ENCODE measurements at regions not wholly inside any gene's neighbourhood (a gene's known extent, or its start where the extent isn't known, plus 50 kb on each side); places are given as distances from the start of the nearest gene placed in this dataset.

DNA sequence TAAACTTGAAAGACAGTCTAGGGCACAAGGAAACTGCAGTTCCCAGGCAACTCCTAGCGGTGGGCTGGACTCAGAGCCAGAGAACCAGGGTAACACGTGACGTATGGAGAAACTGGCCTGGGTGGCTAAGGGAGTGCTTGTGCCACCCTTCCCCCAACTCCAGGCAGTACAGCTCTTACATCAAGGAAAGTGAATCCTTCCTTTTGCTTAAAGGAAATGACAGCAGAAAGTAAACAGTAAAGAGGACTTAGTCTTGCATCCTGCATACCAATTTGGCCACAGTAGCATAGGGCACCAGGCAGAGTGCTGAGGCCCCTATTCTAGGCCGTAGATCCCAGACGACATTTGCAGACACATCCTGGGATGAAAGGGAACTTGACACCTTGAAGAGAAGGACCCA, 322.8 kb downstream of the CD109 start:
- TF ChIP-seq PPARA (CRISPR knock-in tag; IDR thresholded peaks at IDR 0.05; ENCODE audit: borderline replicate concordance), result no peak
- TF ChIP-seq, protein P1, sequence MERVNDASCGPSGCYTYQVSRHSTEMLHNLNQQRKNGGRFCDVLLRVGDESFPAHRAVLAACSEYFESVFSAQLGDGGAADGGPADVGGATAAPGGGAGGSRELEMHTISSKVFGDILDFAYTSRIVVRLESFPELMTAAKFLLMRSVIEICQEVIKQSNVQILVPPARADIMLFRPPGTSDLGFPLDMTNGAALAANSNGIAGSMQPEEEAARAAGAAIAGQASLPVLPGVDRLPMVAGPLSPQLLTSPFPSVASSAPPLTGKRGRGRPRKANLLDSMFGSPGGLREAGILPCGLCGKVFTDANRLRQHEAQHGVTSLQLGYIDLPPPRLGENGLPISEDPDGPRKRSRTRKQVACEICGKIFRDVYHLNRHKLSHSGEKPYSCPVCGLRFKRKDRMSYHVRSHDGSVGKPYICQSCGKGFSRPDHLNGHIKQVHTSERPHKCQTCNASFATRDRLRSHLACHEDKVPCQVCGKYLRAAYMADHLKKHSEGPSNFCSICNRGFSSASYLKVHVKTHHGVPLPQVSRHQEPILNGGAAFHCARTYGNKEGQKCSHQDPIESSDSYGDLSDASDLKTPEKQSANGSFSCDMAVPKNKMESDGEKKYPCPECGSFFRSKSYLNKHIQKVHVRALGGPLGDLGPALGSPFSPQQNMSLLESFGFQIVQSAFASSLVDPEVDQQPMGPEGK (CRISPR knock-in tag; IDR thresholded peaks at IDR 0.05; ENCODE audit: borderline replicate concordance), result no peak
- TF ChIP-seq ZFP3 (CRISPR knock-in tag; IDR thresholded peaks at IDR 0.05), result no peak
- TF ChIP-seq OSR1 (CRISPR knock-in tag; IDR thresholded peaks at IDR 0.05), result no peak
- TF ChIP-seq, protein P2, sequence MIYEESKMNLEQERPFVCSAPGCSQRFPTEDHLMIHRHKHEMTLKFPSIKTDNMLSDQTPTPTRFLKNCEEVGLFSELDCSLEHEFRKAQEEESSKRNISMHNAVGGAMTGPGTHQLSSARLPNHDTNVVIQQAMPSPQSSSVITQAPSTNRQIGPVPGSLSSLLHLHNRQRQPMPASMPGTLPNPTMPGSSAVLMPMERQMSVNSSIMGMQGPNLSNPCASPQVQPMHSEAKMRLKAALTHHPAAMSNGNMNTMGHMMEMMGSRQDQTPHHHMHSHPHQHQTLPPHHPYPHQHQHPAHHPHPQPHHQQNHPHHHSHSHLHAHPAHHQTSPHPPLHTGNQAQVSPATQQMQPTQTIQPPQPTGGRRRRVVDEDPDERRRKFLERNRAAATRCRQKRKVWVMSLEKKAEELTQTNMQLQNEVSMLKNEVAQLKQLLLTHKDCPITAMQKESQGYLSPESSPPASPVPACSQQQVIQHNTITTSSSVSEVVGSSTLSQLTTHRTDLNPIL (CRISPR knock-in tag; IDR thresholded peaks at IDR 0.05; ENCODE audit: low read depth), result no peak
- no peak for TF ChIP-seq ZNF565 (CRISPR knock-in tag; conservative IDR thresholded peaks at IDR 0.05; ENCODE audit: low read depth)
- TF ChIP-seq ARNTL (CRISPR knock-in tag; IDR thresholded peaks at IDR 0.05; ENCODE audit: borderline replicate concordance, low read depth), result no peak
- no peak for TF ChIP-seq ZNF8 (CRISPR knock-in tag; IDR thresholded peaks at IDR 0.05)
- TF ChIP-seq ISL1 (CRISPR knock-in tag; IDR thresholded peaks at IDR 0.05), result no peak
- no peak for TF ChIP-seq ZFP30 (CRISPR knock-in tag; IDR thresholded peaks at IDR 0.05)
- TF ChIP-seq BACH2 (CRISPR knock-in tag; IDR thresholded peaks at IDR 0.05; ENCODE audit: borderline replicate concordance), result no peak

Measured in SK-N-SH treated with all-trans-retinoic acid at 6 μM for 48 hours (cell line).